OCI-LY3 (cell line): ENCODE measurements at regions not wholly inside any gene's neighbourhood (a gene's known extent, or its start where the extent isn't known, plus 50 kb on each side); places are given as distances from the start of the nearest gene placed in this dataset.

ENCODE experiments used
- EZH2phosphoT487 ChIP-seq: fragments of 200-600 bp; shearing (Covaris generic); IDR thresholded peaks from 2 replicates; pipeline ENCODE4 v1.6.1; 2018; ENCODE audit warnings: antibody characterized with exemption, mixed run types, low read depth
- TF ChIP-seq, protein P1 (sequence below): fragments of 200-600, 300-600 bp; sonication (generic); IDR thresholded peaks from 2 replicates; pipeline ENCODE4 v1.5.1; 2014; ENCODE audit warnings: antibody characterized with exemption, low read length, low read depth

DNA sequence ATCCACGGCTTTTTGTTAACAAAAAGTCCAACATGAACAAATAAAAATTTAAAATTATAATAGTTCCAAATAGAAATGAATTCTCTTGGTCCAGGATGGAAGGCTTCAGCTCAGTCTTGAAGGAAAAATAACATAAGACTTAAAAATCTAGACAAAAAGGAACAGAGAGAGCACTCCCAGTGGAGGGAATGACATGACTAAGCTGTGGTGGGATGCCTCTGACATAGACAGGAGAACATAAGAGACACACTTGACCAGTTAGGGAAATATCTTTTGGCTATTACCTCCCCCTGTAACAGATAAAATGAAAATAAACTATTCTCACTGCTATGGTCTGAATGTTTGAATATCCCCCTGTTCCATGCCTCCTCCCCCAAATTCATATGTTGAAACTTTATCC is 106.8 kb downstream of the BBS10 start:
- TF ChIP-seq, protein P1, sequence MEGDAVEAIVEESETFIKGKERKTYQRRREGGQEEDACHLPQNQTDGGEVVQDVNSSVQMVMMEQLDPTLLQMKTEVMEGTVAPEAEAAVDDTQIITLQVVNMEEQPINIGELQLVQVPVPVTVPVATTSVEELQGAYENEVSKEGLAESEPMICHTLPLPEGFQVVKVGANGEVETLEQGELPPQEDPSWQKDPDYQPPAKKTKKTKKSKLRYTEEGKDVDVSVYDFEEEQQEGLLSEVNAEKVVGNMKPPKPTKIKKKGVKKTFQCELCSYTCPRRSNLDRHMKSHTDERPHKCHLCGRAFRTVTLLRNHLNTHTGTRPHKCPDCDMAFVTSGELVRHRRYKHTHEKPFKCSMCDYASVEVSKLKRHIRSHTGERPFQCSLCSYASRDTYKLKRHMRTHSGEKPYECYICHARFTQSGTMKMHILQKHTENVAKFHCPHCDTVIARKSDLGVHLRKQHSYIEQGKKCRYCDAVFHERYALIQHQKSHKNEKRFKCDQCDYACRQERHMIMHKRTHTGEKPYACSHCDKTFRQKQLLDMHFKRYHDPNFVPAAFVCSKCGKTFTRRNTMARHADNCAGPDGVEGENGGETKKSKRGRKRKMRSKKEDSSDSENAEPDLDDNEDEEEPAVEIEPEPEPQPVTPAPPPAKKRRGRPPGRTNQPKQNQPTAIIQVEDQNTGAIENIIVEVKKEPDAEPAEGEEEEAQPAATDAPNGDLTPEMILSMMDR, result no peak
- TF ChIP-seq EZH2phosphoT487, result no peak
